ENCODE measurements at regions not wholly inside any gene's neighbourhood (a gene's known extent, or its start where the extent isn't known, plus 50 kb on each side); places are given as distances from the start of the nearest gene placed in this dataset.

GRCh38 chr2:185318271-185318724, 420.3 kb upstream of the FSIP2 start:
- TF ChIP-seq POLR2A (IDR thresholded peaks at IDR 0.05; ENCODE audit: low read depth, low read length) (no peak), SPI1 (IDR thresholded peaks at IDR 0.05; ENCODE audit: low read depth, low read length) (no peak), POLR2AphosphoS5 (IDR thresholded peaks at IDR 0.05; ENCODE audit: low read depth, low read length) (no peak)

All from GM12891 (cell line).